Nephron (organoid): ENCODE measurements at regions not wholly inside any gene's neighbourhood (a gene's known extent, or its start where the extent isn't known, plus 50 kb on each side); places are given as distances from the start of the nearest gene placed in this dataset.

Source experiments
- H3K27ac Mint-ChIP-seq, 3 experiments: 2 replicates each; pipeline ENCODE4 v1.8.0; 2020; ENCODE audit warnings: mixed read lengths in 3 of 3, mild to moderate bottlenecking in 2 of 3, moderate library complexity in 1 of 3
- H3K27me3 Mint-ChIP-seq: 2 replicates; pipeline ENCODE4 v1.8.0; 2021; ENCODE audit warnings: low read depth, mild to moderate bottlenecking, moderate library complexity, mixed read lengths
- H3K36me3 Mint-ChIP-seq: 2 replicates; pipeline ENCODE4 v1.8.0; 2020; ENCODE audit warnings: low read depth, mixed read lengths
- H3K4me1 Mint-ChIP-seq: 2 replicates; pipeline ENCODE4 v1.8.0; 2020; ENCODE audit warnings: mixed read lengths
- H3K4me3 Mint-ChIP-seq, 3 experiments: 2 replicates each; pipeline ENCODE4 v1.8.0; 2020; ENCODE audit warnings: mild to moderate bottlenecking in 3 of 3, mixed read lengths in 3 of 3, moderate library complexity in 2 of 3
- H3K9me3 Mint-ChIP-seq: 2 replicates; pipeline ENCODE4 v1.8.0; 2020; ENCODE audit warnings: mixed read lengths
- CTCF ChIP-seq, 3 experiments: fragments of 200-600 bp; sonication (generic); IDR thresholded peaks; one replicate each; pipeline ENCODE4 v1.5.0; 2021; ENCODE audit warnings: antibody characterized with exemption in 3 of 3; ENCODE audit not compliant: unreplicated experiment in 3 of 3

DNA sequence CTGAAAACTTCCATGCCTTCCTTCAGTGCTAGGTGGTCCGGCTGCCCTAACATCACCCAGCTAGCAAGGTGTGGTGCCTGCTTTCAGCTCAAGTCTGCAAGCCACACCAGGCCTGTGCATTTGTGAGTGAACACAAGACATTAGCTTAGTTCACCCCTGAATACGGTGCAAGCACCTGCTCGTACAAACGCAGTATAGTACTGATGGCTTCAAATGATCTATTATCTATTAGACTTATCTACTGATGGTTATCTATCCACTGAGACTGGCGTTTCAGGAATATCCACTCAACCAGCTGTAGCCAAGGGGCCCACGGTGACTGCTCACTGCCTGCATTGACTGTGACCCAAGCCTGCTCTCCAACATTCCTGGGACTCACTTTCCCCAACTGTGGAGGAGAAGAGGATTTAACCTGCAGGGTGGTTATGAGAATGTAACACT lies 155.9 kb downstream of the SHOX start:
- no peak overlapping the region for H3K27ac Mint-ChIP-seq
- TF ChIP-seq CTCF (IDR thresholded peaks at IDR 0.05; ENCODE audit: unreplicated experiment in 3 of 3) = no peak
- no peak overlapping the region for H3K4me3 Mint-ChIP-seq
- peaks cover 55% of the 10 kb centered on the region for H3K27me3 Mint-ChIP-seq
- H3K36me3 Mint-ChIP-seq = no peaks in the 10 kb centered on the region
- H3K9me3 Mint-ChIP-seq = no peaks in the 10 kb centered on the region
- H3K4me1 Mint-ChIP-seq = no peaks in the 10 kb centered on the region

DNA sequence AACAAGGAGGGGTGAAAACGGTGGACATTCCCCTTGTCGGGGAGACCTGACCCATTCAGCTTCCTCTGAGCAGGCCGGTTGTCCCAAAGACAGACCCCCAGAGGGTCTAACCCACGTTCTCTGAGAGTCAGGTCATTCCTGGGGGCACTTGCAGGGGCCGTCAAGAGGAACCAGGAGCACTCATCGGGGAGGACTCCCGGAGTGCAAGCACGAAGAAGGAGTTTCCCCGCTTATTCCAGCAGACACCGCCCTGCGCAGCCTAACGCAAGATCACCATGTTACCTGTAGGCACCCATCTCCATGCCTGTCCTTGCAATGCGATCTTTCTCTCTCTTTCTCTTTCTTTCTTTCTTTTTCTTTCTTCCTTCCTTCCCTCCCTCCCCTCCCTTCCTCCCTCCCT lies 154.2 kb downstream of the SHOX start:
- H3K4me1 Mint-ChIP-seq = no peaks in the 10 kb centered on the region
- H3K9me3 Mint-ChIP-seq = no peaks in the 10 kb centered on the region
- H3K4me3 Mint-ChIP-seq = no peak overlapping the region
- H3K36me3 Mint-ChIP-seq = no peaks in the 10 kb centered on the region
- peaks cover 50% of the 10 kb centered on the region for H3K27me3 Mint-ChIP-seq
- no peak for TF ChIP-seq CTCF (IDR thresholded peaks at IDR 0.05; ENCODE audit: unreplicated experiment in 3 of 3)
- no peak overlapping the region for H3K27ac Mint-ChIP-seq

DNA sequence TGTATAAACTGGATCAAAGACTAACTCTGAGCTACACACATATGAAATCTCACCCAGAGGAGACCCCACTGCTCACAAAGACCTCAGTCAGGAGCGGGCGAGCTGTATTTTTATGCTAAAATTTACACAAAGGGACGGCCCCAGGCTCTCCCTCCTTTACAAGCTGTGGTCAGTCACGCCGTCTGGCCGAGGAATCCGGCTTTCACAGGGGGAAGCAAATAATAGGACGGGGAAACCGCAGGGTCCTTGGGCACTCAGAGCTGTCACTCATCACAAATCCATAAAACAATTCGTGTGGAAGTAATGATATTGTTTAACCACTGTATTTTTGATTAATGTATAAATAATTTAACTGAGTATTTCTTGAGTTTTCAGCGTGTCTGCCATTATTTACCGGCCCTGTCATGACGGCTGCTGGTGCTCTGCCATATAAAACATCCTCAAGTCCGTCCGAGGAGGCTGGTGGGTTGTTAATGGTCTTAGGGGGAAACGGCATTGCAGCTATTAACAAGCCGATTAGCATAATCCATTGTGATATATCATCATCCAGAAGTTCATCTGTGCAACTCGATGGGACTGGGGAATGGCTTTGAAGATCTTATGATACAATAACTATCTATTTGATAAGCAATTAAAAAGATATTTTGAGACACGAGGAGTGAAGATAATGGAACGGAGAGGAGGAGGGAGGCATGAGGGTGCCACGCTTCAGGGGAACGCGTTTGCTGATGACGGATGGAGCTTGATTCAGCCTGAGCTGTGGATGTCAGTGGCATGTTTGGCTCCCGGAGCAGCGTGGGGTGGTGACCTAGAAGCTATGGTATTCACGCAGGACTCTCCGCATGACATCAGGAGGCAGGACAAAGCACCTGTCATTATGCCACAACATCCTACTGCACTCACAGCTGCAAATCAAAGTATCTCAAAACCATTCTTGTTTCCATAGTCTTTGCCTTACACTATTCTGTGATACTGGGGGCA lies 150.9 kb downstream of the SHOX start:
- Mint-ChIP-seq H3K9me3 (no peaks in the 10 kb centered on the region), H3K36me3 (no peaks in the 10 kb centered on the region), H3K27ac (no peak overlapping the region), H3K27me3 (peaks cover 46% of the 10 kb centered on the region), H3K4me1 (no peaks in the 10 kb centered on the region), H3K4me3 (no peak overlapping the region)
- TF ChIP-seq CTCF (IDR thresholded peaks at IDR 0.05; ENCODE audit: unreplicated experiment in 3 of 3) = no peak

- no peaks in the 10 kb centered on the region for H3K9me3 Mint-ChIP-seq
- no peaks in the 10 kb centered on the region for H3K36me3 Mint-ChIP-seq
- no peak overlapping the region for H3K4me3 Mint-ChIP-seq
- H3K4me1 Mint-ChIP-seq = no peaks in the 10 kb centered on the region
- H3K27ac Mint-ChIP-seq = no peak overlapping the region
- peaks cover 49% of the 10 kb centered on the region for H3K27me3 Mint-ChIP-seq
- TF ChIP-seq CTCF (IDR thresholded peaks at IDR 0.05; ENCODE audit: unreplicated experiment in 3 of 3) = no peak
These were observed 146.1 kb downstream of the SHOX start for GRCh38 chrX:776529-777230.

DNA sequence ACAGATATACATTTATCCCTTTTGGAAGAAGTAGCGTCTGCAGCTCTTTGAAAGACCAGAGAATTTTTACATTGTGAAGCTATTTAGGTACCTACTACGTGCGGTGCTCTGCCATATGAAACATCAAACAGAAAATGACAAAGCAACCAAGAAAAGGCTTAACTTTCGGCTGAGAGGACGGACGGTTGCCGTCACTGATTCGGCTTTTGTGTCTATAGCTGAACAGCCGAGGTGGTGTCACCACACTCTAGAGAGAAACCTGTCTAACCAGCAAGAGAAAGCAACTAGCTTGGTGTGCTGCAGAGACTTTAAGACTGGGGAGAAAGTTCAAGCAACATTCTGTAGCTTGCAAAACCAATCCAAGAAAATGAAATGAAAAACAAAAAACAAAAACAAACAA lies 145.5 kb downstream of the SHOX start:
- peaks cover 45% of the 10 kb centered on the region for H3K27me3 Mint-ChIP-seq
- H3K36me3 Mint-ChIP-seq = no peaks in the 10 kb centered on the region
- H3K4me3 Mint-ChIP-seq = no peak overlapping the region
- no peaks in the 10 kb centered on the region for H3K4me1 Mint-ChIP-seq
- no peak overlapping the region for H3K27ac Mint-ChIP-seq
- H3K9me3 Mint-ChIP-seq = no peaks in the 10 kb centered on the region
- no peak for TF ChIP-seq CTCF (IDR thresholded peaks at IDR 0.05; ENCODE audit: unreplicated experiment in 3 of 3)
